D721Med (cell line): ENCODE measurements at regions not wholly inside any gene's neighbourhood (a gene's known extent, or its start where the extent isn't known, plus 50 kb on each side); places are given as distances from the start of the nearest gene placed in this dataset.
"Not testable (repeated sequence)": the region's sequence is repeated elsewhere in the genome, so short reads cannot be mapped to it uniquely, and the experiment has no call there.

Experiments used
- DNase-seq: peaks from one replicate; pipeline ENCODE4 v3.0.0; 2011; ENCODE audit warnings: low spot score; ENCODE audit not compliant: insufficient read length
- FAIRE-seq: peaks from 2 replicates; lab custom pipeline; 2011; peaks lifted over from hg19 to GRCh38; lab: Jason Lieb, UNC
- TF ChIP-seq, protein P1 (sequence below): IDR thresholded peaks from 2 replicates; pipeline ENCODE4 v1.5.1; 2012; ENCODE audit warnings: mild to moderate bottlenecking, control low read depth; ENCODE audit not compliant: insufficient read depth; ENCODE audit errors: missing control alignments

DNA sequence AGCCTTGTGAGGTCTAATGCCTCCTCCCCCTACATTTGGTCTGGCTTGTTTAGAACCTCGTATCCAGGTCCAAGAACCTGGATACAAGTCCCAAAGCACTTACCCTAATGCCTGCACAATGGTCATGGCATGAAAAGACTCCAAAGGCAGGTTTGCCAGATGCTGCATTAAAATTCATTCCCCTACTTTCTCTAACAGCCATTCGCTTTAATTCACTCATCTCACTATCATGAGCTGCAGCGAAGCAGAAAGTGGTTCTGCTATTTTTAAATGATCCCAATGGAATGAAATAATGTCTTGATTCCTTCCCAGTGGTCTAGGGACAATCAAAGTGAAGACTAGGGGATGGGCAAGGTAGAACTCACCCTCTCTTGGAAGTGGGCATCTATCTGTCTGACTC is 72.5 kb upstream of the MAX start:
- DNase-seq (no peak), FAIRE-seq (no peak)
- TF ChIP-seq, protein P1, sequence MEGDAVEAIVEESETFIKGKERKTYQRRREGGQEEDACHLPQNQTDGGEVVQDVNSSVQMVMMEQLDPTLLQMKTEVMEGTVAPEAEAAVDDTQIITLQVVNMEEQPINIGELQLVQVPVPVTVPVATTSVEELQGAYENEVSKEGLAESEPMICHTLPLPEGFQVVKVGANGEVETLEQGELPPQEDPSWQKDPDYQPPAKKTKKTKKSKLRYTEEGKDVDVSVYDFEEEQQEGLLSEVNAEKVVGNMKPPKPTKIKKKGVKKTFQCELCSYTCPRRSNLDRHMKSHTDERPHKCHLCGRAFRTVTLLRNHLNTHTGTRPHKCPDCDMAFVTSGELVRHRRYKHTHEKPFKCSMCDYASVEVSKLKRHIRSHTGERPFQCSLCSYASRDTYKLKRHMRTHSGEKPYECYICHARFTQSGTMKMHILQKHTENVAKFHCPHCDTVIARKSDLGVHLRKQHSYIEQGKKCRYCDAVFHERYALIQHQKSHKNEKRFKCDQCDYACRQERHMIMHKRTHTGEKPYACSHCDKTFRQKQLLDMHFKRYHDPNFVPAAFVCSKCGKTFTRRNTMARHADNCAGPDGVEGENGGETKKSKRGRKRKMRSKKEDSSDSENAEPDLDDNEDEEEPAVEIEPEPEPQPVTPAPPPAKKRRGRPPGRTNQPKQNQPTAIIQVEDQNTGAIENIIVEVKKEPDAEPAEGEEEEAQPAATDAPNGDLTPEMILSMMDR = no peak

- FAIRE-seq (no peak), DNase-seq (no peak)
- TF ChIP-seq, protein P1 = no peak
Observed at GRCh38 chr14:65177551-65177950, 75.2 kb upstream of the MAX start.

DNA sequence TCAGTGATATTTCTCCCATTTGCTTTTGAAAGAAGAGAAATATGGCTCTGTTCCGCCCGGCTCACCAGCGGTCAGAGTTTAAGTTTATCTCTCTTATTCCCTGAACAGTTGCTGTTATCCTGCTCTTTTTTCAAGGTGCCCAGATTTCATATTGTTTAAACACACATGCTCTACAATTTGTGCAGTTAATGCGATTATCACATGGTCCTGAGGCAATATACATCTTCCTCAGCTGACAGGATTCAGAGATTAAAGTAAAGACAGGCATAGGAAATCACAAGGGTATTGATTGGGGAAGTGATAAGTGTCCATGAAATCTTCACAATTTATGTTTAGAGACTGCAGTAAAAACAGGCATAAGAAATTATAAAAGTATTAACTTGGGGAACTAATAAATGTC is 76.9 kb upstream of the MAX start:
- not testable (repeated sequence) for FAIRE-seq, DNase-seq

DNA sequence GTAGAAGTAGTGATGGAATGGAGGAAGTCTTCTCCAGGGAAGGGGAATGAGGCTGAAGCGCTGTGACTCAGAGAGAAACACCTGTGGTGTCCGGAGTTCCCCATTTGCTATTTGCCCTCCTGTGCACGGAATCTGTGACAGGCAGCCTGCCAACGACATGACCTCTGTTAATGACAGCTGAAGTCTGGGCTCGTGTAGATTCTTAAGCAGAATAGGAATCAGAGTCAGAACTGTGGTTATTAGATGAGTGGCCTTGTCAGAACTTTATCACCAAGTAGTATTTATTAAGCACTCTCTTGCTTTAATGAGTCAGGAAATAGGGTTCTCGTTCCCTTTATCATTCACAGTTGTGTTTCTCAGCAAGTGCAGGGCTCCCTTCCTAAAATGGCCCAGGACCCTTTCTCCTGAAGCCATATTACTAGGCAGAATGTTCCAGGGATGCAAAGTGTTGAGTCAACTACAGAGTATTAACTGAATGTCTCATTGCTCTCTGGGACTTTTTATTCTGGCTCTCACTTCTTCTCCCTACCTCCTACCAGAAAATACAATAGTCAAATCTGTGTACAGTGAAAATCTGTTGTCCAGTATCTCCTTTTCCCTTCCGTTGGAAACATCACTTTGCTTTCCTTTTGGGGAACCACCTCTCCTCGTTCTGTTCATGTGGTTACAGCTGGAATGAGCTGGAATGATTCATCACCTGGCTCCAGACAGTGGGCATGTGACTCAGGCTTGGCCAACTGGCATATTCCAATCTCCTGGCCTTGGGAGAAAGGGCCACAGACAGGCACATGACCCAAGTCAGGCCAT is 77.8 kb upstream of the MAX start:
- TF ChIP-seq, protein P1 = no peak
- FAIRE-seq (no peak), DNase-seq (no peak)

DNA sequence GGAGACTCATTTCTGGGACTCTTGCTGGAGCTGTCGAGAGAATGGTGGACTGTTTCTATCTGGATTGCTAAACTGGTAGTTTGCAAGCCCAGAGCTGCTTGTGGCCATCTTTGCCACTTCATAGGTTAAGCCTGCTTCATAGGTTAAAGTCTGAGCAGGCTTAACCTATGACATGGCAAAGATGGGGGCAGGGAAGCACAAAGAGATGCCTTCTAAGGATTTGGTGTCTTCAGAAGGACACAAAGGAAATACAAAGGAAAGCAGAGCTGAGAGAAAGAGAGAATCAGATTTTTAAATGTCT is 78.4 kb upstream of the MAX start:
- no peak for DNase-seq
- TF ChIP-seq, protein P1 = no peak
- no peak for FAIRE-seq

- DNase-seq (no peak), FAIRE-seq (no peak)
- TF ChIP-seq, protein P1 = no peak
Observed at GRCh38 chr14:65184032-65184764, 81.9 kb upstream of the MAX start.

DNA sequence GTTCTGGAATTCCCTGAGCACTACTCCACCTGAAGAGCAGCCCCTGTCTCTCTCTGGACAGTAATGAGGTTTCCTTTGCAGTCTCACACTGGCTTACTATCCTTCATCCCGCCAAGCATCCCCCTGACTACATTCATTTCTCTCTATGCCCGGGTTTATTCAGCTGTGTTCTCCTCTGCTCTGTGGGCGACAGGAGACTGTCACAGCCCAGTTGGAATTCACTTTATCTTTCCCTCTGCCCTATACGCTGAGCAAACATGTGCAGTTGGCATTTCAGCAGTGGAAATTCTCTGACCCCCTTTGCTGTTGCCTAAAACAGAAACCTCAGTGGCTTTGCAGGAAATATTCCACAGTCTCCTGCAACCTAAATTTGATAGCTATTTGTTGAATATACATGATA is 83.5 kb upstream of the MAX start:
- FAIRE-seq = no peak

More for the DNA sequence above, 83.5 kb upstream of the MAX start:
- no peak for DNase-seq
- TF ChIP-seq, protein P1 = no peak
